ENCODE measurements at regions not wholly inside any gene's neighbourhood (a gene's known extent, or its start where the extent isn't known, plus 50 kb on each side); places are given as distances from the start of the nearest gene placed in this dataset.

GRCh38 chr3:28716939-28717338 lies 368.3 kb upstream of the AZI2 start:
- no peak for TF ChIP-seq CTCF (conservative IDR thresholded peaks at IDR 0.05; ENCODE audit: low read depth, low read length)
- DNase-seq (ENCODE audit: low read depth), result no peak
- H3K4me3 ChIP-seq (ENCODE audit: low read length), result no peak overlapping the region

- no peak for TF ChIP-seq CTCF (conservative IDR thresholded peaks at IDR 0.05; ENCODE audit: low read depth, low read length)
- no peak overlapping the region for H3K4me3 ChIP-seq (ENCODE audit: low read length)
- DNase-seq (ENCODE audit: low read depth), result no peak
These were observed 369.6 kb upstream of the AZI2 start for GRCh38 chr3:28718074-28718849.

- peak; percentile 80 for TF ChIP-seq CTCF (conservative IDR thresholded peaks at IDR 0.05; ENCODE audit: low read depth, low read length)
- no peak overlapping the region for H3K4me3 ChIP-seq (ENCODE audit: low read length)
- DNase-seq (ENCODE audit: low read depth), result peak; percentile 20
These were observed 378.2 kb upstream of the AZI2 start for GRCh38 chr3:28726840-28727239.

GRCh38 chr3:28727307-28727706 lies 378.7 kb upstream of the AZI2 start:
- no peak for DNase-seq (ENCODE audit: low read depth)
- TF ChIP-seq CTCF (conservative IDR thresholded peaks at IDR 0.05; ENCODE audit: low read depth, low read length), result no peak

GRCh38 chr3:28738425-28738824 lies 389.8 kb upstream of the AZI2 start:
- TF ChIP-seq CTCF (conservative IDR thresholded peaks at IDR 0.05; ENCODE audit: low read depth, low read length), result no peak
- no peak for DNase-seq (ENCODE audit: low read depth)
- no peak overlapping the region for H3K4me3 ChIP-seq (ENCODE audit: low read length)

More at GRCh38 chr3:28727307-28727706, 378.7 kb upstream of the AZI2 start:
- H3K4me3 ChIP-seq (ENCODE audit: low read length), result no peak overlapping the region

- TF ChIP-seq CTCF (conservative IDR thresholded peaks at IDR 0.05; ENCODE audit: low read depth, low read length), result no peak
- no peak overlapping the region for H3K4me3 ChIP-seq (ENCODE audit: low read length)
- DNase-seq (ENCODE audit: low read depth), result no peak
These were observed 391.0 kb upstream of the AZI2 start for GRCh38 chr3:28739647-28740046.

GRCh38 chr3:28743271-28743670 lies 394.6 kb upstream of the AZI2 start:
- no peak for TF ChIP-seq CTCF (conservative IDR thresholded peaks at IDR 0.05; ENCODE audit: low read depth, low read length)
- no peak overlapping the region for H3K4me3 ChIP-seq (ENCODE audit: low read length)
- DNase-seq (ENCODE audit: low read depth), result no peak

Measured in retinal pigment epithelial cell (primary cell).